Activated CD4-positive, alpha-beta T cell treated with anti-CD3 and anti-CD28 coated beads for 36 hours (primary cell): ENCODE measurements at regions not wholly inside any gene's neighbourhood (a gene's known extent, or its start where the extent isn't known, plus 50 kb on each side); places are given as distances from the start of the nearest gene placed in this dataset.

ENCODE experiments used
- ATAC-seq: fragments of 200-7000 bp; cut with Tn5 transposase; one replicate; pipeline ENCODE4 v1.10.0; 2021; ENCODE audit warnings: mild to moderate bottlenecking, moderate library complexity
- CTCF ChIA-PET: fragments of 350-600 bp; sonication (Branson Sonifier 250); formaldehyde crosslinking; loops from one replicate; lab custom pipeline; 2021; ENCODE audit warnings: antibody characterized with exemption; lab: Charles Lee
- POLR2A ChIA-PET: fragments of 350-600 bp; sonication (Branson Sonifier 250); formaldehyde crosslinking; loops from one replicate; lab custom pipeline; 2021; ENCODE audit warnings: antibody characterized with exemption, inconsistent platforms; lab: Charles Lee
- DNase-seq: peaks from one replicate; pipeline ENCODE4 v3.0.0-alpha.2; 2020
- H3K27ac Mint-ChIP-seq: one replicate; pipeline ENCODE4 v1.8.0; 2021; ENCODE audit warnings: mixed read lengths
- H3K27me3 Mint-ChIP-seq: one replicate; pipeline ENCODE4 v1.8.0; 2021; ENCODE audit warnings: mixed read lengths
- H3K36me3 Mint-ChIP-seq: one replicate; pipeline ENCODE4 v1.8.0; 2021; ENCODE audit warnings: low read depth, mixed read lengths
- H3K4me1 Mint-ChIP-seq: one replicate; pipeline ENCODE4 v1.8.0; 2021; ENCODE audit warnings: mixed read lengths
- H3K4me3 Mint-ChIP-seq: one replicate; pipeline ENCODE4 v1.8.0; 2021; ENCODE audit warnings: mild to moderate bottlenecking, moderate library complexity, mixed read lengths
- H3K9me3 Mint-ChIP-seq: one replicate; pipeline ENCODE4 v1.8.0; 2021; ENCODE audit warnings: low read depth, mixed read lengths
- intact Hi-C, 2 experiments: fragments of 100-400 bp; cut with DNase I in 1 of 2; cut with micrococcal nuclease in 1 of 2; formaldehyde crosslinking; loops; one replicate each; pipeline versions ENCODE4 v1.14.2 to v1.15.1; 2022 to 2024; cut with DNase I, micrococcal nuclease

GRCh38 chr6:19655744-19656143 lies 181.4 kb upstream of the ID4 start:
- CTCF ChIA-PET: interaction anchor here (0.7 kb wide), 1 partner anchor 1151 kb away, joined by 3 read pairs; no protein-coding TSS in a partner anchor
- intact Hi-C loops: no loop called here
- POLR2A ChIA-PET: no interaction called here
- Mint-ChIP-seq H3K27ac (no peak overlapping the region), H3K4me3 (no peak overlapping the region), H3K36me3 (no peaks in the 10 kb centered on the region), H3K9me3 (peaks cover 3% of the 10 kb centered on the region), H3K27me3 (no peaks in the 10 kb centered on the region), H3K4me1 (no peaks in the 10 kb centered on the region)
- ATAC-seq (no peak), DNase-seq (no peak)

GRCh38 chr6:19660123-19660910 lies 176.9 kb upstream of the ID4 start:
- ATAC-seq (no peak), DNase-seq (no peak)
- no peak overlapping the region for H3K27ac Mint-ChIP-seq
- H3K27me3 Mint-ChIP-seq: peaks cover 3% of the 10 kb centered on the region
- H3K4me1 Mint-ChIP-seq: no peaks in the 10 kb centered on the region
- peaks cover 3% of the 10 kb centered on the region for H3K9me3 Mint-ChIP-seq
- H3K36me3 Mint-ChIP-seq: no peaks in the 10 kb centered on the region
- POLR2A ChIA-PET: no interaction called here
- H3K4me3 Mint-ChIP-seq: no peak overlapping the region
- CTCF ChIA-PET: interaction anchor here (0.7 kb wide), 1 partner anchor 427 kb away, joined by 3 read pairs; no protein-coding TSS in a partner anchor
- intact Hi-C loops: no loop called here

- intact Hi-C loops: no loop called here
These were observed 174.3 kb upstream of the ID4 start for GRCh38 chr6:19662911-19663310.

DNA sequence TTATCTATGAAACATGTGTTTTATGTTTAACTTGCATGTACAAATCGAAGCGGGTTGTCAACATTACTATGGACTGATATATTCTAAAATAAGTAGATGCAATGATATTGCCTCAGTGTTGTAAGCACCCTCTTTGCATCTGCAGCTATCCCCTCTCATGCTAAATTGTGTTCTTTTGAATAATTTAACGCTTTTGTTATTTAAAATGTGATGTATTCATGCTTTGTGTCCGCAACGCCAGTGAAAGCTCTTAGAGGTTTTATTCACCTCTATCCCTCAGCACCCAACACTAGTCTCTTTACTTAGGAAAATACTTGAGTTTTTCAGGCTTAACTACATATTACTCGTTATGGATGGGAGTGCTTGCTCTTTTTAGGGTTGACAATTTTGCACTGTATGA lies 173.7 kb upstream of the ID4 start:
- CTCF ChIA-PET: no interaction called here
- POLR2A ChIA-PET: no interaction called here
- DNase-seq (no peak), ATAC-seq (no peak)
- Mint-ChIP-seq H3K27ac (no peak overlapping the region), H3K27me3 (peaks cover 3% of the 10 kb centered on the region), H3K36me3 (no peaks in the 10 kb centered on the region), H3K9me3 (no peaks in the 10 kb centered on the region), H3K4me1 (no peaks in the 10 kb centered on the region), H3K4me3 (no peak overlapping the region)
- intact Hi-C loops: no loop called here

More at GRCh38 chr6:19662911-19663310, 174.3 kb upstream of the ID4 start:
- ChIA-PET POLR2A (no interaction called here), CTCF (no interaction called here)
- H3K4me3 Mint-ChIP-seq: no peak overlapping the region
- H3K27me3 Mint-ChIP-seq: peaks cover 3% of the 10 kb centered on the region
- H3K9me3 Mint-ChIP-seq: no peaks in the 10 kb centered on the region
- H3K27ac Mint-ChIP-seq: no peak overlapping the region
- no peaks in the 10 kb centered on the region for H3K36me3 Mint-ChIP-seq
- ATAC-seq (no peak), DNase-seq (no peak)
- no peaks in the 10 kb centered on the region for H3K4me1 Mint-ChIP-seq

DNA sequence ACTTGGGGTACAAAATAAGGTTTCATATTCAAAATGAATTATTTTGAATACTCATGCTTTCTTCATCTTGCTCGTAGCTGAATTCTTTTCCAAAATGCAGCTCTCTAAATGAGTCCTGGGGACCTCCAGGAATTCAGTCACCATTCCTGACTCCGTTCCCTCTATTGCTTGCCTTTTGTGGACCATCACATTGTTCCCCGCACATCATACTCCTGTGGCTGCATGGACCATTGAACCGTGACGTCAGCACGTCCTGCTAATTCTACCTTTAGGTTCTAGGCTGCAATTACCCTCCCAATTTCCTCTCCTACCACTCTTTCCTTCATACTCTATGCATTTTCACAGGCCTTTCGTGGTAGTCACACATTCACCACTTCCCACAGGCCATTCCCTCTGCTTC lies 173.1 kb upstream of the ID4 start:
- DNase-seq: no peak
- H3K4me3 Mint-ChIP-seq: no peak overlapping the region
- peaks cover 3% of the 10 kb centered on the region for H3K27me3 Mint-ChIP-seq
- intact Hi-C loops: no loop called here
- no peak for ATAC-seq
- H3K4me1 Mint-ChIP-seq: no peaks in the 10 kb centered on the region
- no peaks in the 10 kb centered on the region for H3K36me3 Mint-ChIP-seq
- H3K27ac Mint-ChIP-seq: no peak overlapping the region
- no peaks in the 10 kb centered on the region for H3K9me3 Mint-ChIP-seq
- POLR2A ChIA-PET: no interaction called here
- CTCF ChIA-PET: no interaction called here

DNA sequence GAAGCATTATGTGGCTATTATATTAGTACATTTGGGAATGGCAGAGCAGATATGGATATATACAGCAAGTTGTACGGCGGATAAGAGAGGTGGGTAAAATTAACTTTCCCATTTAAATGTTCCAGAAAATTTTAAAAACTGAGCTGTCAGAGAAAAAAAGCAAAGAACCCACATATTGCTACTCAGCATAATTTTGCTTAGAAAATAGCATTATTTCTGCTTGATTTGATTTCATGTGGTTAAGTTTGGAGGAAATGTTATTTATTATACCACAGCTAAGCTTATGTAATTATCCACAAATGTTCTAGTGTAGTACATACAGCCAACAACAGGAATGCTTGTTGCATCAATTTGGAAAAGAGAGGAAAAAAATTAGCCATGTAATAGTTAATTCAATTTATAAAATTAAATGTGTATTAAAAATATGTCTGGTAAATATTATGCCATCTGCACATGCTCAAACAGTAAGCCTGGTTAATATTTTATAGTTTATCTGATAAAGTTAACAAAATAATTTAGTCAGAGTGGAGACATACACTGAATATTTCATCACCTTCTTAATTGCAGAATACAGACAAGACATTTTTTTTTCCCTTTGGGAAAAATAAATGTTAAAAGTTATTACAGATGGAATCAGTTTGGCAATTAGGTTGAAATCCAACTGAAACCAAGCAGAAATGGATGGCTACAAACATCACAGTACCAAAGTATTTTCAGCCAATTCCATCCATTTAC lies 172.1 kb upstream of the ID4 start:
- Mint-ChIP-seq H3K36me3 (no peaks in the 10 kb centered on the region), H3K4me1 (no peaks in the 10 kb centered on the region), H3K4me3 (no peak overlapping the region), H3K27ac (no peak overlapping the region), H3K9me3 (no peaks in the 10 kb centered on the region), H3K27me3 (peaks cover 3% of the 10 kb centered on the region)
- DNase-seq (no peak), ATAC-seq (no peak)
- ChIA-PET CTCF (interaction anchor here (0.6 kb wide), 1 partner anchor 202 kb away, joined by 3 read pairs; no protein-coding TSS in a partner anchor), POLR2A (no interaction called here)
- intact Hi-C loops: no loop called here

DNA sequence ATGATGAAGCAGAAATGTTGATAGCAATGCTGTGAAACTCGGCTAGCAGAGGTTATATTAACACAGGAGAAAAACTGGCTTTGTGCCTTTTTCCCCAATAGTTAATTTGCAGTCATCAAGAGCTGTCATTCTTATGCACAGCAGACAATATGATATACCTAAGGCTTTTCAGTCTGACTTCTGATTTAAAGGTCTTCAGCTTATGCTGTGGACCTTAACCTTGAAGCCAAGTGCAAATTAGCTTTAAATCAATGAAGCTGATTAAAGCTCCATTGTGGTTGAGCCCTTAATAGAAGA lies 171.6 kb upstream of the ID4 start:
- Mint-ChIP-seq H3K27me3 (peaks cover 3% of the 10 kb centered on the region), H3K27ac (no peak overlapping the region), H3K4me1 (no peaks in the 10 kb centered on the region), H3K36me3 (no peaks in the 10 kb centered on the region), H3K9me3 (no peaks in the 10 kb centered on the region), H3K4me3 (no peak overlapping the region)
- no peak for ATAC-seq
- ChIA-PET POLR2A (no interaction called here), CTCF (no interaction called here)
- no peak for DNase-seq
- intact Hi-C loops: no loop called here

- H3K27me3 Mint-ChIP-seq: peaks cover 3% of the 10 kb centered on the region
- H3K4me3 Mint-ChIP-seq: no peak overlapping the region
- H3K4me1 Mint-ChIP-seq: no peaks in the 10 kb centered on the region
- intact Hi-C loops: no loop called here
- no peak for DNase-seq
- no peaks in the 10 kb centered on the region for H3K36me3 Mint-ChIP-seq
- ATAC-seq: no peak
- H3K9me3 Mint-ChIP-seq: no peaks in the 10 kb centered on the region
- POLR2A ChIA-PET: no interaction called here
- CTCF ChIA-PET: no interaction called here
- H3K27ac Mint-ChIP-seq: no peak overlapping the region
These were observed 168.5 kb upstream of the ID4 start for GRCh38 chr6:19668710-19669109.

GRCh38 chr6:19669206-19669605 lies 168.0 kb upstream of the ID4 start:
- ChIA-PET CTCF (no interaction called here), POLR2A (no interaction called here)
- Mint-ChIP-seq H3K9me3 (no peaks in the 10 kb centered on the region), H3K27me3 (peaks cover under 1% of the 10 kb centered on the region), H3K36me3 (no peaks in the 10 kb centered on the region), H3K4me1 (no peaks in the 10 kb centered on the region), H3K27ac (no peak overlapping the region), H3K4me3 (no peak overlapping the region)
- intact Hi-C loops: no loop called here
- ATAC-seq (no peak), DNase-seq (no peak)

- H3K4me3 Mint-ChIP-seq: no peak overlapping the region
- H3K36me3 Mint-ChIP-seq: no peaks in the 10 kb centered on the region
- peaks cover 7% of the 10 kb centered on the region for H3K9me3 Mint-ChIP-seq
- H3K27ac Mint-ChIP-seq: no peak overlapping the region
- no peaks in the 10 kb centered on the region for H3K27me3 Mint-ChIP-seq
- intact Hi-C loops: no loop called here
- ATAC-seq (no peak), DNase-seq (no peak)
- ChIA-PET POLR2A (no interaction called here), CTCF (no interaction called here)
- H3K4me1 Mint-ChIP-seq: no peaks in the 10 kb centered on the region
These were observed 154.3 kb upstream of the ID4 start for GRCh38 chr6:19682859-19683258.

- ChIA-PET POLR2A (no interaction called here), CTCF (no interaction called here)
- peaks cover 16% of the 10 kb centered on the region for H3K27me3 Mint-ChIP-seq
- no peaks in the 10 kb centered on the region for H3K4me1 Mint-ChIP-seq
- no peak overlapping the region for H3K27ac Mint-ChIP-seq
- peaks cover 3% of the 10 kb centered on the region for H3K9me3 Mint-ChIP-seq
- intact Hi-C loops: no loop called here
- H3K4me3 Mint-ChIP-seq: no peak overlapping the region
- no peak for DNase-seq
- ATAC-seq: no peak
- no peaks in the 10 kb centered on the region for H3K36me3 Mint-ChIP-seq
These were observed 146.7 kb upstream of the ID4 start for GRCh38 chr6:19690325-19691075.
